ENCODE measurements at regions not wholly inside any gene's neighbourhood (a gene's known extent, or its start where the extent isn't known, plus 50 kb on each side); places are given as distances from the start of the nearest gene placed in this dataset.

- Histone ChIP-seq H4K20me1 (ENCODE audit: insufficient read depth, low read length) (no peaks in the 10 kb centered on the region), H3K4me1 (ENCODE audit: control insufficient read depth in 1 of 2, insufficient read depth in 2 of 2, low read length in 2 of 2) (no peaks in the 10 kb centered on the region), H3K36me3 (replicated peaks in 1 of 2; ENCODE audit: control insufficient read depth in 1 of 2, insufficient read depth in 2 of 2, low read length in 2 of 2) (no peaks in the 10 kb centered on the region), H3K4me2 (replicated peaks; ENCODE audit: extremely low read depth, low read length, poor library complexity, severe bottlenecking) (no peak overlapping the region), H3K27ac (ENCODE audit: low read depth in 1 of 2, low read length in 2 of 2) (no peak overlapping the region), H3K9me3 (replicated peaks in 1 of 2; ENCODE audit: control insufficient read depth in 1 of 2, insufficient read depth in 1 of 2, low read length in 2 of 2) (peaks cover 16 to 23% of the 10 kb centered on the region in 2 donors), H3K9ac (ENCODE audit: insufficient read depth, low read length, poor library complexity, severe bottlenecking) (no peak overlapping the region), H3K79me2 (ENCODE audit: insufficient read depth, low read length) (no peaks in the 10 kb centered on the region), H3K4me3 (replicated peaks in 1 of 3; ENCODE audit: low read depth in 2 of 3, low read length in 3 of 3) (no peak overlapping the region), H3K27me3 (ENCODE audit: control insufficient read depth in 2 of 2, insufficient read depth in 2 of 2, low read length in 2 of 2) (no peaks in the 10 kb centered on the region), H2AFZ (ENCODE audit: insufficient read depth, low read depth, low read length, poor library complexity, severe bottlenecking) (no peak overlapping the region)
- H3K36me3 Mint-ChIP-seq: no peaks in the 10 kb centered on the region
- no peak for TF ChIP-seq CTCF (IDR thresholded peaks at IDR 0.05)
- no peak for DNase-seq
- intact Hi-C loops (cut with micrococcal nuclease): no loop called here
- no peak overlapping the region for H3K4me3 Mint-ChIP-seq
- H3K27me3 Mint-ChIP-seq (ENCODE audit: low read depth in 3 of 3): no peaks in the 10 kb centered on the region
- H3K27ac Mint-ChIP-seq: no peak overlapping the region
- no peaks in the 10 kb centered on the region for H3K4me1 Mint-ChIP-seq
- peaks cover 0 to 16% (median 7%) of the 10 kb centered on the region in 7 donors for H3K9me3 Mint-ChIP-seq
These were observed 114.1 kb upstream of the GRIK2 start for GRCh38 chr6:101279410-101279809.

- H3K4me1 ChIP-seq (ENCODE audit: control insufficient read depth in 1 of 2, insufficient read depth in 2 of 2, low read length in 2 of 2): no peaks in the 10 kb centered on the region
- H2AFZ ChIP-seq (ENCODE audit: insufficient read depth, low read depth, low read length, poor library complexity, severe bottlenecking): no peak overlapping the region
- H3K27ac Mint-ChIP-seq: no peak overlapping the region
- H3K79me2 ChIP-seq (ENCODE audit: insufficient read depth, low read length): no peaks in the 10 kb centered on the region
- H3K9me3 Mint-ChIP-seq: peaks cover 0 to 24% (median 14%) of the 10 kb centered on the region in 7 donors
- intact Hi-C loops (cut with micrococcal nuclease): no loop called here
- no peak overlapping the region for H3K27ac ChIP-seq (ENCODE audit: low read depth in 1 of 2, low read length in 2 of 2)
- peaks cover 19 to 27% of the 10 kb centered on the region in 2 donors for H3K9me3 ChIP-seq (replicated peaks in 1 of 2; ENCODE audit: control insufficient read depth in 1 of 2, insufficient read depth in 1 of 2, low read length in 2 of 2)
- no peaks in the 10 kb centered on the region for H3K27me3 ChIP-seq (ENCODE audit: control insufficient read depth in 2 of 2, insufficient read depth in 2 of 2, low read length in 2 of 2)
- H3K27me3 Mint-ChIP-seq (ENCODE audit: low read depth in 3 of 3): no peaks in the 10 kb centered on the region
- H4K20me1 ChIP-seq (ENCODE audit: insufficient read depth, low read length): no peaks in the 10 kb centered on the region
- H3K9ac ChIP-seq (ENCODE audit: insufficient read depth, low read length, poor library complexity, severe bottlenecking): no peak overlapping the region
- H3K36me3 Mint-ChIP-seq: no peaks in the 10 kb centered on the region
- no peaks in the 10 kb centered on the region for H3K4me1 Mint-ChIP-seq
- H3K4me3 ChIP-seq (replicated peaks in 1 of 3; ENCODE audit: low read depth in 2 of 3, low read length in 3 of 3): no peak overlapping the region
- H3K4me3 Mint-ChIP-seq: no peak overlapping the region
- no peak for TF ChIP-seq CTCF (IDR thresholded peaks at IDR 0.05)
- no peaks in the 10 kb centered on the region for H3K36me3 ChIP-seq (replicated peaks in 1 of 2; ENCODE audit: control insufficient read depth in 1 of 2, insufficient read depth in 2 of 2, low read length in 2 of 2)
- DNase-seq: no peak
- no peak overlapping the region for H3K4me2 ChIP-seq (replicated peaks; ENCODE audit: extremely low read depth, low read length, poor library complexity, severe bottlenecking)
These were observed 112.2 kb upstream of the GRIK2 start for GRCh38 chr6:101281266-101281665.

Measured in CD14-positive monocyte (primary cell).